ENCODE measurements at regions not wholly inside any gene's neighbourhood (a gene's known extent, or its start where the extent isn't known, plus 50 kb on each side); places are given as distances from the start of the nearest gene placed in this dataset.

DNA sequence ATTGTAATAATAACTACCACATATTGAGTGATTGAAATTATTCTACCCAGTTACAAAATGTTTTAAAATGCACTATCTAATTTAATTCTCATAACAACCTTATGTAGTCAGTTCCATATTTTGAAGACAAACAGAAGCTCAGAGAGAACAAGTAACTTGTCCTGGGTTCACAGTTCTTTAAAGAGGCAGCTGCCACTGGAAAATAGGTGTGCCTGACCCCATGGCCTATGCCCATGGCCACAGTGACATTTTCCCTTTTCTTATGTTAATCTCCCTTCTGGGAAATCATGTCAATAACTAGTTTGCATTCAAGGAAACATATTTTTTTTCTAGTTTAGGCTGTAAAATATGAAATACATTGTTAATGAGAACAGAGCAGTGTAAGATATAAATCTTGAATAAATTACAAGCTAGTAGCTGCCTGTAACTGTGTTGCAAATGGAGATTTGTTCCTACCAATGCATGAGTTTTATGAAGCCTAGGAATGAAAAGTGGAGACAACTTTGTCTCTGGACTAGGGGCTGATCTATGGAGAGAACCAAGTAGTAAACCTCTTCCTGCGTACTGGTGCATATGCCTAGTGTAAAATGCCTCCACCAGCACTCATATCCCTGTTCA is 1018.0 kb downstream of the NTRK3 start:
- H2AFZ ChIP-seq (ENCODE audit: low read length) = no peak overlapping the region
- TF ChIP-seq EZH2 (IDR thresholded peaks at IDR 0.05; ENCODE audit: low read length, missing control alignments) (no peak), CTCF (conservative IDR thresholded peaks at IDR 0.05 in 1 of 2, IDR thresholded peaks at IDR 0.05 in 1 of 2; ENCODE audit: low read depth in 1 of 2, low read length in 2 of 2) (no peak)
- no peak for DNase-seq (ENCODE audit: low read depth in 2 of 2)
- no peaks in the 10 kb centered on the region for H3K4me1 ChIP-seq (ENCODE audit: control insufficient read depth, extremely low read depth, insufficient read depth, low read length)
- H3K27ac ChIP-seq (ENCODE audit: insufficient read depth, low read length) = no peak overlapping the region
- no peaks in the 10 kb centered on the region for H3K79me2 ChIP-seq (ENCODE audit: control insufficient read depth, insufficient read depth, low read length)
- no peaks in the 10 kb centered on the region for H4K20me1 ChIP-seq (ENCODE audit: control insufficient read depth, extremely low read depth, insufficient read depth, low read length)
- H3K9me3 ChIP-seq (ENCODE audit: control insufficient read depth, insufficient read depth, low read depth, low read length) = no peaks in the 10 kb centered on the region
- no peak overlapping the region for H3K9ac ChIP-seq (ENCODE audit: insufficient read depth, low read length)
- no peak overlapping the region for H3K4me3 ChIP-seq (replicated peaks in 1 of 4; ENCODE audit: control extremely low read depth in 1 of 4, insufficient read depth in 1 of 4, low read depth in 3 of 4, low read length in 4 of 4)
- H3K27me3 ChIP-seq (ENCODE audit: control insufficient read depth, insufficient read depth, low read length) = no peaks in the 10 kb centered on the region
- no peak overlapping the region for H3K4me2 ChIP-seq (ENCODE audit: extremely low read depth, insufficient read depth, low read length)
- no peaks in the 10 kb centered on the region for H3K36me3 ChIP-seq (ENCODE audit: control insufficient read depth, insufficient read depth, low read length)

DNA sequence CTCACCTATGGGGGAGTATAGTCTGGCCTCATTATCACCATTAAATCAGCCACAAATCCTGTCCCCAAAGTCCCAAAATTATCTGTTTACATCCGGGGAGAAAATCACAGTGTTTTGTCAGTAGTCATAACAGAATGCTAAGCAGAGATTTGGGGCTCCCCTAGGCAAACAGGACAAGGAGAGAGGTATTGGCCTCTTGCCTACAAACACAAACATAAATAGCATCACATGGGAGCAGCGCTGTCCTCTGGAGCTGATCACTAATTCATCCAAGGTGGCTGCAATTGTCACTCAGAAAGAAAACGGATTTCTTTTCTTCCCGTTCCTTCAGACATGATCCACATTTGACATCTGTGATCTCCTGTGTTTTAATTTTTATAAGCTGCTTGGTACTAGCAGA is 1028.1 kb downstream of the NTRK3 start:
- Histone ChIP-seq H3K36me3 (ENCODE audit: control insufficient read depth, insufficient read depth, low read length) (no peaks in the 10 kb centered on the region), H3K79me2 (ENCODE audit: control insufficient read depth, insufficient read depth, low read length) (no peaks in the 10 kb centered on the region), H3K27me3 (ENCODE audit: control insufficient read depth, insufficient read depth, low read length) (no peaks in the 10 kb centered on the region), H3K4me2 (ENCODE audit: extremely low read depth, insufficient read depth, low read length) (no peak overlapping the region), H3K27ac (ENCODE audit: insufficient read depth, low read length) (no peak overlapping the region), H3K9me3 (ENCODE audit: control insufficient read depth, insufficient read depth, low read depth, low read length) (no peaks in the 10 kb centered on the region), H3K4me1 (ENCODE audit: control insufficient read depth, extremely low read depth, insufficient read depth, low read length) (no peaks in the 10 kb centered on the region), H2AFZ (ENCODE audit: low read length) (no peak overlapping the region), H3K4me3 (replicated peaks in 1 of 4; ENCODE audit: control extremely low read depth in 1 of 4, insufficient read depth in 1 of 4, low read depth in 3 of 4, low read length in 4 of 4) (no peak overlapping the region), H4K20me1 (ENCODE audit: control insufficient read depth, extremely low read depth, insufficient read depth, low read length) (no peaks in the 10 kb centered on the region), H3K9ac (ENCODE audit: insufficient read depth, low read length) (no peak overlapping the region)
- TF ChIP-seq CTCF (conservative IDR thresholded peaks at IDR 0.05 in 1 of 2, IDR thresholded peaks at IDR 0.05 in 1 of 2; ENCODE audit: low read depth in 1 of 2, low read length in 2 of 2) (no peak), EZH2 (IDR thresholded peaks at IDR 0.05; ENCODE audit: low read length, missing control alignments) (no peak)
- DNase-seq (ENCODE audit: low read depth in 2 of 2) = no peak

GRCh38 chr15:87227846-87228245 is 1028.7 kb downstream of the NTRK3 start:
- Histone ChIP-seq H2AFZ (ENCODE audit: low read length) (no peak overlapping the region), H3K9ac (ENCODE audit: insufficient read depth, low read length) (no peak overlapping the region), H3K4me2 (ENCODE audit: extremely low read depth, insufficient read depth, low read length) (no peak overlapping the region), H3K36me3 (ENCODE audit: control insufficient read depth, insufficient read depth, low read length) (no peaks in the 10 kb centered on the region), H3K4me1 (ENCODE audit: control insufficient read depth, extremely low read depth, insufficient read depth, low read length) (no peaks in the 10 kb centered on the region), H3K9me3 (ENCODE audit: control insufficient read depth, insufficient read depth, low read depth, low read length) (no peaks in the 10 kb centered on the region), H4K20me1 (ENCODE audit: control insufficient read depth, extremely low read depth, insufficient read depth, low read length) (no peaks in the 10 kb centered on the region), H3K4me3 (replicated peaks in 1 of 4; ENCODE audit: control extremely low read depth in 1 of 4, insufficient read depth in 1 of 4, low read depth in 3 of 4, low read length in 4 of 4) (no peak overlapping the region), H3K27ac (ENCODE audit: insufficient read depth, low read length) (no peak overlapping the region), H3K79me2 (ENCODE audit: control insufficient read depth, insufficient read depth, low read length) (no peaks in the 10 kb centered on the region), H3K27me3 (ENCODE audit: control insufficient read depth, insufficient read depth, low read length) (no peaks in the 10 kb centered on the region)
- peak in 1 of 2 donors; percentile 86 for DNase-seq (ENCODE audit: low read depth in 2 of 2)
- TF ChIP-seq CTCF (conservative IDR thresholded peaks at IDR 0.05 in 1 of 2, IDR thresholded peaks at IDR 0.05 in 1 of 2; ENCODE audit: low read depth in 1 of 2, low read length in 2 of 2) = no peak
